H9 (cell line): ENCODE measurements at regions not wholly inside any gene's neighbourhood (a gene's known extent, or its start where the extent isn't known, plus 50 kb on each side); places are given as distances from the start of the nearest gene placed in this dataset.

Experiments
- DNase-seq: peaks from one replicate; pipeline ENCODE4 v3.0.0-alpha.2; 2017
- H2AFZ ChIP-seq: one replicate; pipeline ENCODE4 v1.6.1; 2013; ENCODE audit warnings: mild to moderate bottlenecking, low read length, control low read depth, moderate library complexity
- H2AK5ac ChIP-seq: 2 replicates; pipeline ENCODE4 v1.6.1; 2013; ENCODE audit warnings: low read length, control low read depth, mixed read lengths; ENCODE audit not compliant: insufficient read length
- H2BK120ac ChIP-seq: one replicate; pipeline ENCODE4 v1.6.1; 2013; ENCODE audit warnings: low read depth, mild to moderate bottlenecking, low read length, control low read depth, inconsistent platforms; ENCODE audit not compliant: poor library complexity, severe bottlenecking
- H2BK12ac ChIP-seq: 2 replicates; pipeline ENCODE4 v1.6.1; 2013; ENCODE audit warnings: low read length, control low read depth, mixed read lengths, low read depth; ENCODE audit not compliant: insufficient read length
- H2BK15ac ChIP-seq: 2 replicates; pipeline ENCODE4 v1.6.1; 2013; ENCODE audit warnings: low read depth, low read length, control low read depth
- H2BK20ac ChIP-seq: one replicate; pipeline ENCODE4 v1.6.1; 2013; ENCODE audit warnings: low read depth, mild to moderate bottlenecking, low read length, control low read depth, inconsistent platforms; ENCODE audit not compliant: poor library complexity, severe bottlenecking
- H2BK5ac ChIP-seq: 2 replicates; pipeline ENCODE4 v1.6.1; 2013; ENCODE audit warnings: low read length, control low read depth, mixed read lengths; ENCODE audit not compliant: insufficient read length
- H3K14ac ChIP-seq: 2 replicates; pipeline ENCODE4 v1.6.1; 2013; ENCODE audit warnings: low read length, control low read depth; ENCODE audit not compliant: insufficient read depth
- H3K18ac ChIP-seq: 2 replicates; pipeline ENCODE4 v1.6.1; 2013; ENCODE audit warnings: low read depth, mild to moderate bottlenecking, mixed read lengths, low read length, control low read depth; ENCODE audit not compliant: insufficient read length
- H3K23ac ChIP-seq: 2 replicates; pipeline ENCODE4 v1.6.1; 2013; ENCODE audit warnings: low read length, control low read depth, mixed read lengths, low read depth; ENCODE audit not compliant: insufficient read length
- H3K23me2 ChIP-seq: 2 replicates; pipeline ENCODE4 v1.6.1; 2013; ENCODE audit warnings: low read depth, mild to moderate bottlenecking, mixed read lengths, low read length, control low read depth; ENCODE audit not compliant: insufficient read length, poor library complexity, severe bottlenecking
- H3K27ac ChIP-seq: 2 replicates; pipeline ENCODE4 v1.5.1; 2013; ENCODE audit warnings: low read length, control low read depth, mixed read lengths, low read depth; ENCODE audit not compliant: insufficient read length
- H3K27me3 ChIP-seq: 2 replicates; pipeline ENCODE4 v1.6.1; 2013; ENCODE audit warnings: low read length, control low read depth, inconsistent platforms; ENCODE audit not compliant: insufficient read depth
- H3K4ac ChIP-seq: 2 replicates; pipeline ENCODE4 v1.6.1; 2013; ENCODE audit warnings: low read depth, mild to moderate bottlenecking, control low read depth, inconsistent platforms, low read length, moderate library complexity
- H3K4me1 ChIP-seq: 2 replicates; pipeline ENCODE4 v1.6.1; 2013; ENCODE audit warnings: low read length, control low read depth, inconsistent platforms; ENCODE audit not compliant: insufficient read depth
- H3K4me2 ChIP-seq: 2 replicates; pipeline ENCODE4 v1.6.1; 2013; ENCODE audit warnings: low read length, control low read depth, mixed read lengths; ENCODE audit not compliant: insufficient read length, insufficient read depth
- H3K56ac ChIP-seq: 2 replicates; pipeline ENCODE4 v1.6.1; 2013; ENCODE audit warnings: low read depth, mild to moderate bottlenecking, mixed read lengths, low read length, control low read depth; ENCODE audit not compliant: insufficient read length
- H3K79me1 ChIP-seq: 2 replicates; pipeline ENCODE4 v1.6.1; 2013; ENCODE audit warnings: low read depth, mild to moderate bottlenecking, moderate library complexity, low read length, control low read depth, inconsistent platforms; ENCODE audit not compliant: insufficient read depth, poor library complexity, severe bottlenecking
- H3K79me2 ChIP-seq: 2 replicates; pipeline ENCODE4 v1.6.1; 2013; ENCODE audit warnings: low read length, control low read depth, inconsistent platforms; ENCODE audit not compliant: insufficient read depth
- H3K9ac ChIP-seq: 2 replicates; pipeline ENCODE4 v1.6.1; 2013; ENCODE audit warnings: low read length, control low read depth, mixed read lengths; ENCODE audit not compliant: insufficient read length; ENCODE audit errors: extremely low read depth
- H3K9me3 ChIP-seq: one replicate; pipeline ENCODE4 v1.6.1; 2013; ENCODE audit warnings: low read depth, low read length, inconsistent platforms; ENCODE audit not compliant: control insufficient read depth
- H3T11ph ChIP-seq: one replicate; pipeline ENCODE4 v1.6.1; 2013; ENCODE audit warnings: mild to moderate bottlenecking, low read length, control low read depth, inconsistent platforms
- H4K20me1 ChIP-seq: one replicate; pipeline ENCODE4 v1.6.1; 2013; ENCODE audit not compliant: control insufficient read depth, insufficient read length, insufficient read depth
- H4K5ac ChIP-seq: 2 replicates; pipeline ENCODE4 v1.6.1; 2013; ENCODE audit warnings: low read depth, mild to moderate bottlenecking, mixed read lengths, low read length, control low read depth; ENCODE audit not compliant: insufficient read length
- H4K8ac ChIP-seq: replicated peaks from 2 replicates; pipeline ENCODE4 v1.6.1; 2013; ENCODE audit warnings: low read length, control low read depth, mixed read lengths, low read depth; ENCODE audit not compliant: insufficient read length
- H4K91ac ChIP-seq: 2 replicates; pipeline ENCODE4 v1.6.1; 2013; ENCODE audit warnings: low read depth, mild to moderate bottlenecking, moderate library complexity, mixed read lengths, low read length, control low read depth; ENCODE audit not compliant: insufficient read length
- H3K27ac Mint-ChIP-seq, 3 experiments: 2 replicates in 2 of 3; 3 replicates in 1 of 3; pipeline ENCODE4 v1.8.0; 2020 to 2021; ENCODE audit warnings: mixed read lengths in 3 of 3, mild to moderate bottlenecking in 1 of 3, moderate library complexity in 1 of 3
- H3K27me3 Mint-ChIP-seq: 2 replicates; pipeline ENCODE4 v1.8.0; 2021; ENCODE audit warnings: low read depth, mild to moderate bottlenecking, moderate library complexity, mixed read lengths
- H3K36me3 Mint-ChIP-seq, 3 experiments: 2 replicates in 2 of 3; 3 replicates in 1 of 3; pipeline ENCODE4 v1.8.0; 2020 to 2021; ENCODE audit warnings: low read depth in 3 of 3, mixed read lengths in 3 of 3; ENCODE audit not compliant: insufficient read depth in 1 of 3
- H3K4me1 Mint-ChIP-seq, 2 experiments: 2 replicates each; pipeline ENCODE4 v1.8.0; 2020; ENCODE audit warnings: mixed read lengths in 2 of 2
- H3K4me3 Mint-ChIP-seq, 2 experiments: 2 replicates in 1 of 2; 3 replicates in 1 of 2; pipeline ENCODE4 v1.8.0; 2020 to 2021; ENCODE audit warnings: mild to moderate bottlenecking in 2 of 2, mixed read lengths in 2 of 2, moderate library complexity in 1 of 2
- H3K9me3 Mint-ChIP-seq, 2 experiments: 2 replicates in 1 of 2; 3 replicates in 1 of 2; pipeline ENCODE4 v1.8.0; 2020; ENCODE audit warnings: mild to moderate bottlenecking in 2 of 2, mixed read lengths in 2 of 2, moderate library complexity in 1 of 2
- WGBS: extraction: QIAGEN DNeasy Blood & Tissue Kit; methylation state at CpG from one replicate; pipeline ENCODE4 v1.1.7; 2013; ENCODE audit warnings: missing lambda C conversion rate, low lambda C conversion rate, mixed read lengths; ENCODE audit not compliant: insufficient read length; ENCODE audit errors: extremely low coverage; 5-methylcytosine and 5-hydroxymethylcytosine counted together
- TF ChIP-seq, protein P1 (sequence below): fragments of 200-600 bp; sonication (generic); conservative IDR thresholded peaks from 3 replicates; pipeline ENCODE4 v1.8.0; 2021; ENCODE audit warnings: antibody characterized with exemption, mild to moderate bottlenecking

DNA sequence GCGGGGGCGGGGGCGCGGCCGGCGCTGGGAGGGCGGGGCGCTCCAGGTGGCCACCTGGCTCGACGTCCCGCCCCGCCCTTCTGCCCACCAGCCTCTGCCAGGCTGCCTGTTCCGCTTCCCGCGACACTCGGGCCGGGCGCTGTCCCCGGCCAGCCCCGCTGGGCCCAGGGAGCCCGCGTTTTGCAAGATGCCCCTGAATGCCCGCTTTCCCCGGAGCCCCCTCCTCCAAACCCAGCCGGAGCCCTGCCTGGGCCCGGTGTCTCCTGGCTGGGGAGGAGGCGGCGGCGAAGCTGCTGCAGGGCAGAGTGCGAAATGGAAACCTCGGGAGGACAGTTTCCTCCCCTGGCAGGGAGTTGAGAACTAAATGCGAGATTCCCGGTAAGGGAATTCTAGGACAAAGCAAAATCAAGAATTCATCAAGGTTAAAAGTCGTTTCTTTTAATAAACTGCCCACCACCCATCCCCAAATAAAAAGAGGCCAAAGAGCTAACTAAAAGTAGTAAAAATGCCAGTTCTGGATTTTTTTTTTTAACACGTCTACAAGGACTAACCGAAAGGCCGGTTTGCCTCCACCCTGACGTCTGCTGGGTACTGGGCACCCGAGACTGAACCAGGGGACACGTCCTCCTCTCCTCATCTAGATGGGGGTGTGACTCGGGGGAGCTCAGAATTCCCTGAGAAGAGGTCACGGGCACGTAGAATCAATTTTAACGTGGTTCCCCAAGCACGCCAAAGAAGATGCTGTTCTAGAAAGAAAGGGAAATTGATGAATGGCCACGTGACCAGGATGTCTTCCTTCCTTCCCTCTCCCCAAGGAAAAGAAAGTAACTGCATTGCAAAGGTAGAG, 200.4 kb upstream of the NFE2L3 start:
- no peak overlapping the region; the same call in 1 of the 2 replicates for H2BK15ac ChIP-seq

More for the DNA sequence above, 200.4 kb upstream of the NFE2L3 start:
- Histone ChIP-seq H4K5ac (no peak overlapping the region), H3K4ac (no peak overlapping the region; the same call in 1 of the 2 replicates), H4K20me1 (no peaks in the 10 kb centered on the region), H4K8ac (no peak overlapping the region), H3K9me3 (no peaks in the 10 kb centered on the region), H2BK120ac (no peak overlapping the region), H2AK5ac (peak overlapping the region; percentile 66), H3K9ac (peak overlapping the region; percentile 46), H4K91ac (no peak overlapping the region), H3K18ac (peak overlapping the region; percentile 83), H2BK5ac (no peak overlapping the region), H3K23ac (no peak overlapping the region), H3K14ac (peak overlapping the region; percentile 73), H3K23me2 (peaks cover 20% of the 10 kb centered on the region), H3K4me1 (peaks cover 14% of the 10 kb centered on the region; the same call in 1 of the 2 replicates), H3K27ac (no peak overlapping the region), H3K56ac (no peak overlapping the region), H3K27me3 (no peaks in the 10 kb centered on the region), H2AFZ (peak overlapping the region; percentile 7), H2BK12ac (peak overlapping the region; percentile 74), H2BK20ac (no peak overlapping the region), H3K79me1 (no peaks in the 10 kb centered on the region), H3T11ph (peak overlapping the region; percentile 59), H3K4me2 (peak overlapping the region; percentile 74), H3K79me2 (peaks cover 1% of the 10 kb centered on the region; the same call in 1 of the 2 replicates)
- Mint-ChIP-seq H3K27ac (peak overlapping the region; percentile 76 to 97 (median 89); a peak in 6 of 7 replicates), H3K9me3 (peaks cover 14 to 17% of the 10 kb centered on the region in 2 experiments), H3K36me3 (peaks cover 12 to 38% (median 12%) of the 10 kb centered on the region in 3 experiments), H3K27me3 (no peaks in the 10 kb centered on the region; the same call in 1 of the 2 replicates), H3K4me3 (peak overlapping the region; percentile 62 to 79), H3K4me1 (peaks cover 45 to 54% of the 10 kb centered on the region in 2 experiments)
- WGBS, result no CpG with 5 or more reads among the region's 46 CpGs
- peak; percentile 41 for DNase-seq
- TF ChIP-seq, protein P1, sequence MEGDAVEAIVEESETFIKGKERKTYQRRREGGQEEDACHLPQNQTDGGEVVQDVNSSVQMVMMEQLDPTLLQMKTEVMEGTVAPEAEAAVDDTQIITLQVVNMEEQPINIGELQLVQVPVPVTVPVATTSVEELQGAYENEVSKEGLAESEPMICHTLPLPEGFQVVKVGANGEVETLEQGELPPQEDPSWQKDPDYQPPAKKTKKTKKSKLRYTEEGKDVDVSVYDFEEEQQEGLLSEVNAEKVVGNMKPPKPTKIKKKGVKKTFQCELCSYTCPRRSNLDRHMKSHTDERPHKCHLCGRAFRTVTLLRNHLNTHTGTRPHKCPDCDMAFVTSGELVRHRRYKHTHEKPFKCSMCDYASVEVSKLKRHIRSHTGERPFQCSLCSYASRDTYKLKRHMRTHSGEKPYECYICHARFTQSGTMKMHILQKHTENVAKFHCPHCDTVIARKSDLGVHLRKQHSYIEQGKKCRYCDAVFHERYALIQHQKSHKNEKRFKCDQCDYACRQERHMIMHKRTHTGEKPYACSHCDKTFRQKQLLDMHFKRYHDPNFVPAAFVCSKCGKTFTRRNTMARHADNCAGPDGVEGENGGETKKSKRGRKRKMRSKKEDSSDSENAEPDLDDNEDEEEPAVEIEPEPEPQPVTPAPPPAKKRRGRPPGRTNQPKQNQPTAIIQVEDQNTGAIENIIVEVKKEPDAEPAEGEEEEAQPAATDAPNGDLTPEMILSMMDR, result no peak
